Astrocyte (in vitro differentiated cells and primary cell): ENCODE measurements at regions not wholly inside any gene's neighbourhood (a gene's known extent, or its start where the extent isn't known, plus 50 kb on each side); places are given as distances from the start of the nearest gene placed in this dataset.

ENCODE experiments used
- DNase-seq: peaks from one replicate; pipeline ENCODE4 v3.0.0-alpha.2; 2010; ENCODE audit warnings: low read depth
- FAIRE-seq: peaks from 2 replicates; lab custom pipeline; 2011; peaks lifted over from hg19 to GRCh38; lab: Jason Lieb, UNC
- H2AFZ ChIP-seq: 2 replicates; pipeline ENCODE4 v1.6.0; 2012; ENCODE audit warnings: low read depth, low read length, inconsistent platforms
- H3K27ac ChIP-seq: 2 replicates; pipeline ENCODE4 v1.5.1; 2011; ENCODE audit warnings: low read depth, low read length, inconsistent platforms
- H3K27me3 ChIP-seq: 2 replicates; pipeline ENCODE4 v1.6.0; 2011; ENCODE audit warnings: low read length, inconsistent platforms; ENCODE audit not compliant: insufficient read depth
- H3K36me3 ChIP-seq: 2 replicates; pipeline ENCODE4 v1.5.1; 2011; ENCODE audit warnings: low read length, inconsistent platforms; ENCODE audit not compliant: insufficient read depth
- H3K4me1 ChIP-seq: 2 replicates; pipeline ENCODE4 v1.5.1; 2011; ENCODE audit warnings: low read length, inconsistent platforms; ENCODE audit not compliant: insufficient read depth
- H3K4me2 ChIP-seq: 2 replicates; pipeline ENCODE4 v1.6.0; 2012; ENCODE audit warnings: low read length, inconsistent platforms
- H3K4me3 ChIP-seq: 2 replicates; pipeline ENCODE4 v1.5.1; 2011; ENCODE audit warnings: low read depth, mild to moderate bottlenecking, low read length, inconsistent platforms; ENCODE audit not compliant: insufficient read depth
- H3K79me2 ChIP-seq: 2 replicates; pipeline ENCODE4 v1.6.0; 2012; ENCODE audit warnings: mild to moderate bottlenecking, low read length, inconsistent platforms; ENCODE audit not compliant: insufficient read depth
- H3K9ac ChIP-seq: 2 replicates; pipeline ENCODE4 v1.6.0; 2012; ENCODE audit warnings: mild to moderate bottlenecking, low read length, inconsistent platforms
- H3K9me3 ChIP-seq: 2 replicates; pipeline ENCODE4 v1.5.1; 2012; ENCODE audit warnings: low read depth, mild to moderate bottlenecking, low read length, inconsistent platforms; ENCODE audit not compliant: insufficient read depth
- H4K20me1 ChIP-seq: 2 replicates; pipeline ENCODE4 v1.6.0; 2012; ENCODE audit warnings: low read length, inconsistent platforms; ENCODE audit not compliant: insufficient read depth
- H3K27ac Mint-ChIP-seq: one replicate; pipeline ENCODE4 v1.8.0; 2021; ENCODE audit warnings: mild to moderate bottlenecking, mixed read lengths; ENCODE audit not compliant: unreplicated experiment
- H3K27me3 Mint-ChIP-seq: one replicate; pipeline ENCODE4 v1.8.0; 2021; ENCODE audit warnings: low read depth, mixed read lengths; ENCODE audit not compliant: unreplicated experiment
- H3K36me3 Mint-ChIP-seq: one replicate; pipeline ENCODE4 v1.8.0; 2021; ENCODE audit warnings: low read depth, mixed read lengths; ENCODE audit not compliant: unreplicated experiment
- H3K4me1 Mint-ChIP-seq: one replicate; pipeline ENCODE4 v1.8.0; 2021; ENCODE audit warnings: low read depth, mixed read lengths; ENCODE audit not compliant: unreplicated experiment
- H3K4me3 Mint-ChIP-seq: one replicate; pipeline ENCODE4 v1.8.0; 2021; ENCODE audit warnings: mild to moderate bottlenecking, moderate library complexity, mixed read lengths; ENCODE audit not compliant: unreplicated experiment
- H3K9me3 Mint-ChIP-seq: one replicate; pipeline ENCODE4 v1.8.0; 2021; ENCODE audit warnings: mild to moderate bottlenecking, mixed read lengths; ENCODE audit not compliant: unreplicated experiment
- CTCF ChIP-seq: IDR thresholded peaks from 2 replicates; pipeline ENCODE4 v1.5.1; 2011; ENCODE audit warnings: low read depth, mild to moderate bottlenecking, inconsistent platforms, low read length, moderate library complexity; ENCODE audit not compliant: insufficient read depth
- EZH2 ChIP-seq: IDR thresholded peaks from 2 replicates; pipeline ENCODE4 v1.6.1; 2012; ENCODE audit warnings: mild to moderate bottlenecking, low read length, inconsistent platforms; ENCODE audit not compliant: insufficient read depth

- Histone ChIP-seq H3K36me3 (no peaks in the 10 kb centered on the region), H3K9ac (no peak overlapping the region), H3K27me3 (no peaks in the 10 kb centered on the region), H3K4me3 (no peak overlapping the region), H3K4me1 (peaks cover 5% of the 10 kb centered on the region), H3K9me3 (no peaks in the 10 kb centered on the region), H2AFZ (no peak overlapping the region), H3K4me2 (no peak overlapping the region), H3K27ac (no peak overlapping the region), H4K20me1 (no peaks in the 10 kb centered on the region), H3K79me2 (no peaks in the 10 kb centered on the region)
- TF ChIP-seq CTCF: no peak
- TF ChIP-seq EZH2: no peak
- Mint-ChIP-seq H3K36me3 (no peaks in the 10 kb centered on the region), H3K27me3 (peaks cover 3% of the 10 kb centered on the region), H3K27ac (no peak overlapping the region), H3K4me1 (no peaks in the 10 kb centered on the region), H3K4me3 (no peak overlapping the region), H3K9me3 (peaks cover 28% of the 10 kb centered on the region)
- DNase-seq (no peak), FAIRE-seq (no peak)
Measured at GRCh38 chr14:54146601-54147000, 190.0 kb upstream of the BMP4 start.

DNA sequence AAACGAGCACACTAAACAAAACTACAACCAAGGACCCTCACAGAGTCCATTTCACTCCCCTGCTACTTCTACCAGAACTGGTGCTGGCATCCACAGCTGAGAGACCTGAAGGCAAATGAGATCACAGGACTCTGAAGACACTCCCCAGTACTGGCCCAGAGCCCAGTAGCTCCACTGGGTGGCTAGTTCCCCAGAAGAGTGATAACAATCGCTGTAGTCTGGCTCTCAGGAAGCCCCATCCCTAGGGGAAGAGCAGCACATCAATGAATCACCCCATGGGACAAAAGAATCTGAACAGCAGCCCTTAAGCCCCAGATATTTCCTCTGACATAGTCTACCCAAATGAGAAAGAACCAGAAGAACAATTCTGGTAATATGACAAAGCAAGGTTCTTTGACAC lies 190.7 kb upstream of the BMP4 start:
- peaks cover 3% of the 10 kb centered on the region for H3K27me3 Mint-ChIP-seq
- H3K4me1 Mint-ChIP-seq: no peaks in the 10 kb centered on the region
- H4K20me1 ChIP-seq: no peaks in the 10 kb centered on the region
- peaks cover 5% of the 10 kb centered on the region for H3K4me1 ChIP-seq
- no peak overlapping the region for H3K27ac Mint-ChIP-seq
- H3K4me3 ChIP-seq: no peak overlapping the region
- H3K79me2 ChIP-seq: no peaks in the 10 kb centered on the region
- FAIRE-seq (no peak), DNase-seq (peak; percentile 71)
- no peaks in the 10 kb centered on the region for H3K36me3 Mint-ChIP-seq
- H3K36me3 ChIP-seq: no peaks in the 10 kb centered on the region
- H3K4me3 Mint-ChIP-seq: no peak overlapping the region
- peak overlapping the region; percentile 39 for H3K4me2 ChIP-seq
- H3K27ac ChIP-seq: peak overlapping the region; percentile 37
- peaks cover 28% of the 10 kb centered on the region for H3K9me3 Mint-ChIP-seq
- H3K9me3 ChIP-seq: no peaks in the 10 kb centered on the region
- no peaks in the 10 kb centered on the region for H3K27me3 ChIP-seq
- H2AFZ ChIP-seq: peak overlapping the region; percentile 48
- no peak overlapping the region for H3K9ac ChIP-seq
- TF ChIP-seq CTCF (no peak), EZH2 (no peak)

- Mint-ChIP-seq H3K9me3 (peaks cover 28% of the 10 kb centered on the region), H3K27ac (no peak overlapping the region), H3K36me3 (no peaks in the 10 kb centered on the region), H3K4me1 (no peaks in the 10 kb centered on the region), H3K4me3 (no peak overlapping the region), H3K27me3 (peaks cover 3% of the 10 kb centered on the region)
- peak overlapping the region; percentile 6 for H3K27ac ChIP-seq
- TF ChIP-seq CTCF (no peak), EZH2 (no peak)
- peaks cover 5% of the 10 kb centered on the region for H3K4me1 ChIP-seq
- no peaks in the 10 kb centered on the region for H3K9me3 ChIP-seq
- H3K27me3 ChIP-seq: no peaks in the 10 kb centered on the region
- H3K36me3 ChIP-seq: no peaks in the 10 kb centered on the region
- no peaks in the 10 kb centered on the region for H4K20me1 ChIP-seq
- H3K79me2 ChIP-seq: no peaks in the 10 kb centered on the region
- H3K4me3 ChIP-seq: no peak overlapping the region
- H2AFZ ChIP-seq: no peak overlapping the region
- no peak for FAIRE-seq
- DNase-seq: no peak
- no peak overlapping the region for H3K4me2 ChIP-seq
- no peak overlapping the region for H3K9ac ChIP-seq
Measured at GRCh38 chr14:54147758-54148157, 191.1 kb upstream of the BMP4 start.
